ENCODE measurements at regions not wholly inside any gene's neighbourhood (a gene's known extent, or its start where the extent isn't known, plus 50 kb on each side); places are given as distances from the start of the nearest gene placed in this dataset.

- POLR2A ChIA-PET, result no interaction called here
- H3K27ac Mint-ChIP-seq, result no peak overlapping the region
- CTCF ChIA-PET, result no interaction called here
Observed at GRCh38 chr3:96750094-96750767, 64.2 kb upstream of the EPHA6 start.

More at GRCh38 chr3:96750094-96750767, 64.2 kb upstream of the EPHA6 start:
- no peaks in the 10 kb centered on the region for H3K27me3 Mint-ChIP-seq (ENCODE audit: low read depth)
- ATAC-seq (no peak), DNase-seq (ENCODE audit: low spot score) (no peak)
- 0 out of 2 replicates have a peak, but pooled peaks cover 3% of the 10 kb centered on the region for H3K9me3 Mint-ChIP-seq
- TF ChIP-seq ATF2 (CRISPR knock-in tag; IDR thresholded peaks at IDR 0.05; ENCODE audit: borderline replicate concordance, low read depth) (no peak), ETV6 (CRISPR knock-in tag; IDR thresholded peaks at IDR 0.05) (no peak), FOXP4 (CRISPR knock-in tag; IDR thresholded peaks at IDR 0.05) (no peak), MXD4 (CRISPR knock-in tag; IDR thresholded peaks at IDR 0.05; ENCODE audit: borderline replicate concordance) (no peak), AFF4 (CRISPR knock-in tag; IDR thresholded peaks at IDR 0.05; ENCODE audit: borderline replicate concordance) (no peak), NFYB (CRISPR knock-in tag; conservative IDR thresholded peaks at IDR 0.05; ENCODE audit: low read depth) (no peak), NR1H2 (CRISPR knock-in tag; IDR thresholded peaks at IDR 0.05) (no peak), MLX (CRISPR knock-in tag; IDR thresholded peaks at IDR 0.05) (no peak), IRF2 (CRISPR knock-in tag; IDR thresholded peaks at IDR 0.05; ENCODE audit: borderline replicate concordance, low read depth) (no peak), AR (CRISPR knock-in tag; IDR thresholded peaks at IDR 0.05) (no peak), ZNF416 (CRISPR knock-in tag; IDR thresholded peaks at IDR 0.05) (no peak), ZNF121 (CRISPR knock-in tag; IDR thresholded peaks at IDR 0.05) (no peak), PRRX2 (CRISPR knock-in tag; IDR thresholded peaks at IDR 0.05) (no peak), ZBTB21 (CRISPR knock-in tag; IDR thresholded peaks at IDR 0.05; ENCODE audit: borderline replicate concordance) (no peak), ZNF138 (CRISPR knock-in tag; conservative IDR thresholded peaks at IDR 0.05) (no peak), FOXJ3 (CRISPR knock-in tag; IDR thresholded peaks at IDR 0.05; ENCODE audit: borderline replicate concordance) (no peak), CBFB (CRISPR knock-in tag; IDR thresholded peaks at IDR 0.05; ENCODE audit: low read depth) (no peak)
- TF ChIP-seq, protein P1, sequence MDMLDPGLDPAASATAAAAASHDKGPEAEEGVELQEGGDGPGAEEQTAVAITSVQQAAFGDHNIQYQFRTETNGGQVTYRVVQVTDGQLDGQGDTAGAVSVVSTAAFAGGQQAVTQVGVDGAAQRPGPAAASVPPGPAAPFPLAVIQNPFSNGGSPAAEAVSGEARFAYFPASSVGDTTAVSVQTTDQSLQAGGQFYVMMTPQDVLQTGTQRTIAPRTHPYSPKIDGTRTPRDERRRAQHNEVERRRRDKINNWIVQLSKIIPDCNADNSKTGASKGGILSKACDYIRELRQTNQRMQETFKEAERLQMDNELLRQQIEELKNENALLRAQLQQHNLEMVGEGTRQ (CRISPR knock-in tag; IDR thresholded peaks at IDR 0.05), result no peak
- no peak overlapping the region for H3K4me3 Mint-ChIP-seq
- H3K4me1 Mint-ChIP-seq, result no peaks in the 10 kb centered on the region
- no peaks in the 10 kb centered on the region for H3K36me3 Mint-ChIP-seq

Data from WTC11 (cell line).